Stimulated activated CD8-positive, alpha-beta memory T cell treated with anti-CD3 and anti-CD28 coated beads, Interleukin-4, amount 100 ng/mL, for 1 hour (primary cell): ENCODE measurements at regions not wholly inside any gene's neighbourhood (a gene's known extent, or its start where the extent isn't known, plus 50 kb on each side); places are given as distances from the start of the nearest gene placed in this dataset.

Experiments
- DNase-seq, 2 donors: peaks; one replicate each; pipeline ENCODE4 v3.0.0-alpha.2; 2020; ENCODE audit warnings: low read depth in 2 of 2, low spot score in 1 of 2

GRCh38 chr1:87949711-87950110 is 621.0 kb downstream of the LMO4 start:
- no peak for DNase-seq

GRCh38 chr1:87950369-87950768 is 621.7 kb downstream of the LMO4 start:
- DNase-seq, result no peak

- DNase-seq, result no peak
Observed at GRCh38 chr1:87951409-87951808, 622.7 kb downstream of the LMO4 start.

GRCh38 chr1:87951852-87952251 is 623.2 kb downstream of the LMO4 start:
- no peak for DNase-seq

- DNase-seq, result no peak
Observed at GRCh38 chr1:87953121-87953520, 624.4 kb downstream of the LMO4 start.

GRCh38 chr1:87953732-87954344 is 625.2 kb downstream of the LMO4 start:
- DNase-seq, result peak in 1 of 2 donors; percentile 14

- DNase-seq, result no peak
Observed at GRCh38 chr1:87955038-87955437, 626.4 kb downstream of the LMO4 start.

- DNase-seq, result no peak
Observed at GRCh38 chr1:87956072-87956471, 627.4 kb downstream of the LMO4 start.

- DNase-seq, result no peak
Observed at GRCh38 chr1:87956750-87957149, 628.1 kb downstream of the LMO4 start.

- DNase-seq, result no peak
Observed at GRCh38 chr1:87957331-87957730, 628.7 kb downstream of the LMO4 start.

- DNase-seq, result no peak
Observed at GRCh38 chr1:87958201-87958600, 629.5 kb downstream of the LMO4 start.

GRCh38 chr1:87958716-87959115 is 630.0 kb downstream of the LMO4 start:
- DNase-seq, result no peak

- no peak for DNase-seq
Observed at GRCh38 chr1:87959236-87959635, 630.6 kb downstream of the LMO4 start.

GRCh38 chr1:87961992-87962391 is 633.3 kb downstream of the LMO4 start:
- DNase-seq, result no peak

- DNase-seq, result no peak
Observed at GRCh38 chr1:87963556-87963955, 634.9 kb downstream of the LMO4 start.

GRCh38 chr1:87965193-87965592 is 636.5 kb downstream of the LMO4 start:
- DNase-seq, result no peak

GRCh38 chr1:87968197-87968955 is 639.7 kb downstream of the LMO4 start:
- DNase-seq, result no peak

- DNase-seq, result no peak
Observed at GRCh38 chr1:87969040-87969439, 640.4 kb downstream of the LMO4 start.

- no peak for DNase-seq
Observed at GRCh38 chr1:87972811-87973210, 644.1 kb downstream of the LMO4 start.

GRCh38 chr1:87973896-87974295 is 645.2 kb downstream of the LMO4 start:
- DNase-seq, result no peak

GRCh38 chr1:87976316-87976715 is 647.6 kb downstream of the LMO4 start:
- no peak for DNase-seq

GRCh38 chr1:87977145-87977544 is 648.5 kb downstream of the LMO4 start:
- DNase-seq, result no peak

- DNase-seq, result no peak
Observed at GRCh38 chr1:87979079-87979478, 650.4 kb downstream of the LMO4 start.
